ENCODE measurements at regions not wholly inside any gene's neighbourhood (a gene's known extent, or its start where the extent isn't known, plus 50 kb on each side); places are given as distances from the start of the nearest gene placed in this dataset.

DNA sequence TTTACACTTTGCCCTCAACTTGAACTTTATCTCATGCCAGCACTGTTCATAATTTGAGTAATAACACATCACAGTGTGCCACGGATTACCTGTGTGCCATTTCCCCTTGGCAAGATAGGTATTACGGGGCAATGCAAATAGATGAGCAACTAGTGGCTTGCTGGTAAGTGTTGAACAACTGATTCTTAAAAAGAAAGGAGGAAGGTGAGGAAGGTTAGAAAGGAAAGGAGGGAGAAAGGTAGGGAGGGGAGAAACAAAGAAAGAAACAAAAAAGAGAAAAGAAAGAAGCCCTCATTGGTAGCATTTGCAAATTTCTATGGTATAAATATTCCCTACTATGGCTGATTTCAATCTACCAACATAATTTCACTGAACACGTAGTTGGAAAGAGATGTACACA is 118.2 kb upstream of the OLIG2 start:
- TF ChIP-seq EZH2 (IDR thresholded peaks at IDR 0.05; ENCODE audit: insufficient read depth, poor library complexity, severe bottlenecking), result no peak
- no peak for TF ChIP-seq EZH2phosphoT487 (IDR thresholded peaks at IDR 0.05; ENCODE audit: insufficient read depth, low read depth)
